H1 (cell line): ENCODE measurements at regions not wholly inside any gene's neighbourhood (a gene's known extent, or its start where the extent isn't known, plus 50 kb on each side); places are given as distances from the start of the nearest gene placed in this dataset.

ENCODE experiments used
- CTCF ChIA-PET: fragments of 300-600 bp; sonication (Branson Sonifier 250); formaldehyde crosslinking; loops from one replicate; lab custom pipeline; 2021; ENCODE audit not compliant: partially characterized antibody; lab: Charles Lee
- POLR2A ChIA-PET: fragments of 300-600 bp; sonication (Branson Sonifier 250); formaldehyde crosslinking; loops from one replicate; lab custom pipeline; 2021; ENCODE audit warnings: inconsistent platforms; ENCODE audit not compliant: partially characterized antibody; lab: Charles Lee
- DNase-seq, 2 experiments: peaks; one replicate each; pipeline versions ENCODE4 v3.0.0 to v3.0.0-alpha.2; 2010 to 2022; ENCODE audit warnings: low spot score in 2 of 2, low read depth in 1 of 2, mixed read lengths in 1 of 2
- FAIRE-seq: peaks from 2 replicates; lab custom pipeline; 2011; peaks lifted over from hg19 to GRCh38; lab: Jason Lieb, UNC
- H2AFZ ChIP-seq: 2 replicates; pipeline ENCODE4 v1.8.1; 2012; ENCODE audit warnings: low read length, inconsistent platforms
- H2AK5ac ChIP-seq: 2 replicates; pipeline ENCODE4 v1.6.1; 2013; ENCODE audit warnings: low read depth, low read length
- H2BK120ac ChIP-seq: replicated peaks from 2 replicates; pipeline ENCODE3; 2013; ENCODE audit warnings: low read depth, low read length, inconsistent platforms
- H2BK12ac ChIP-seq: 2 replicates; pipeline ENCODE4 v1.6.1; 2013; ENCODE audit warnings: low read depth, low read length
- H2BK15ac ChIP-seq: 2 replicates; pipeline ENCODE4 v1.6.1; 2013; ENCODE audit warnings: low read length
- H2BK20ac ChIP-seq: 2 replicates; pipeline ENCODE4 v1.6.1; 2013; ENCODE audit warnings: low read length
- H2BK5ac ChIP-seq: 2 replicates; pipeline ENCODE4 v1.6.1; 2013; ENCODE audit warnings: low read depth, low read length
- H3K14ac ChIP-seq: 2 replicates; pipeline ENCODE4 v1.6.1; 2013; ENCODE audit warnings: inconsistent platforms; ENCODE audit not compliant: insufficient read length
- H3K18ac ChIP-seq: 2 replicates; pipeline ENCODE4 v1.6.1; 2013; ENCODE audit warnings: low read length; ENCODE audit errors: extremely low read depth
- H3K23ac ChIP-seq: 2 replicates; pipeline ENCODE4 v1.6.1; 2013; ENCODE audit warnings: inconsistent platforms; ENCODE audit not compliant: insufficient read length
- H3K23me2 ChIP-seq: 2 replicates; pipeline ENCODE4 v1.6.1; 2013; ENCODE audit warnings: low read depth, low read length
- H3K27ac ChIP-seq: 2 replicates; pipeline ENCODE4 v1.6.1; 2011; ENCODE audit warnings: low read depth, low read length, inconsistent platforms
- H3K27me3 ChIP-seq, 4 experiments: replicated peaks in 1 of 4; 1 replicate in 1 of 4; 2 replicates in 3 of 4; pipeline versions ENCODE4 v1.6.1 to v1.8.1; 2011 to 2013; ENCODE audit warnings: low read length in 3 of 4, mild to moderate bottlenecking in 3 of 4, inconsistent platforms in 2 of 4, mixed read lengths in 2 of 4, moderate library complexity in 1 of 4; ENCODE audit not compliant: control insufficient read depth in 3 of 4, insufficient read depth in 3 of 4; ENCODE audit errors: extremely low read depth in 1 of 4
- H3K36me3 ChIP-seq, 4 experiments: 2 replicates each; pipeline versions ENCODE4 v1.6.1 to v1.8.1; 2011 to 2013; ENCODE audit warnings: mild to moderate bottlenecking in 4 of 4, low read length in 3 of 4, moderate library complexity in 2 of 4, control low read depth in 1 of 4, inconsistent platforms in 1 of 4; ENCODE audit not compliant: insufficient read depth in 4 of 4, control insufficient read depth in 2 of 4
- H3K4ac ChIP-seq: replicated peaks from 2 replicates; pipeline ENCODE3; 2013; ENCODE audit warnings: low read length, low read depth, mixed read lengths, inconsistent platforms; ENCODE audit not compliant: insufficient read length
- H3K4me1 ChIP-seq, 4 experiments: replicated peaks in 1 of 4; 1 replicate in 1 of 4; 2 replicates in 3 of 4; pipeline versions ENCODE4 v1.6.1 to v1.8.1; 2011 to 2013; ENCODE audit warnings: low read length in 3 of 4, inconsistent platforms in 2 of 4, mixed read lengths in 1 of 4; ENCODE audit not compliant: insufficient read depth in 4 of 4, control insufficient read depth in 3 of 4
- H3K4me2 ChIP-seq, 2 experiments: 2 replicates each; pipeline versions ENCODE4 v1.6.1 to v1.8.1; 2011 to 2013; ENCODE audit warnings: low read depth in 2 of 2, low read length in 2 of 2, control low read depth in 1 of 2, inconsistent platforms in 1 of 2, mild to moderate bottlenecking in 1 of 2; ENCODE audit not compliant: insufficient read depth in 1 of 2
- H3K4me3 ChIP-seq, 4 experiments: fragments of 200-600, 300-600 bp in 1 of 4; sonication (generic), shearing (Covaris generic), sonication (Bioruptor Twin) in 1 of 4; 2 replicates each; pipeline versions ENCODE4 v1.5.1 to v1.8.1; 2011 to 2016; ENCODE audit warnings: low read length in 4 of 4, low read depth in 3 of 4, control low read depth in 2 of 4, inconsistent platforms in 2 of 4, mild to moderate bottlenecking in 2 of 4, mixed read lengths in 1 of 4, moderate library complexity in 1 of 4; ENCODE audit not compliant: insufficient read depth in 2 of 4; ENCODE audit errors: extremely low read depth in 1 of 4
- H3K56ac ChIP-seq: replicated peaks from 2 replicates; pipeline ENCODE3; 2013; ENCODE audit warnings: low read depth, mild to moderate bottlenecking, mixed read lengths, low read length, inconsistent platforms; ENCODE audit not compliant: insufficient read length
- H3K79me1 ChIP-seq: 2 replicates; pipeline ENCODE4 v1.6.1; 2013; ENCODE audit warnings: low read depth, low read length, control low read depth
- H3K79me2 ChIP-seq, 2 experiments: 2 replicates each; pipeline versions ENCODE4 v1.6.1 to v1.8.1; 2012 to 2013; ENCODE audit warnings: low read length in 2 of 2, mild to moderate bottlenecking in 2 of 2, inconsistent platforms in 1 of 2; ENCODE audit not compliant: insufficient read depth in 2 of 2, control insufficient read depth in 1 of 2
- H3K9ac ChIP-seq, 4 experiments: replicated peaks in 1 of 4; 1 replicate in 1 of 4; 2 replicates in 3 of 4; pipeline versions ENCODE4 v1.6.1 to v1.8.1; 2011 to 2013; ENCODE audit warnings: low read depth in 3 of 4, low read length in 3 of 4, control low read depth in 2 of 4, mild to moderate bottlenecking in 2 of 4, moderate library complexity in 2 of 4, inconsistent platforms in 1 of 4; ENCODE audit errors: extremely low read depth in 1 of 4
- H3K9me3 ChIP-seq, 2 experiments: 2 replicates each; pipeline versions ENCODE4 v1.6.1 to v1.8.1; 2012 to 2013; ENCODE audit warnings: mild to moderate bottlenecking in 2 of 2, moderate library complexity in 2 of 2, control low read depth in 1 of 2, inconsistent platforms in 1 of 2, low read depth in 1 of 2, low read length in 1 of 2, mixed read lengths in 1 of 2; ENCODE audit not compliant: insufficient read depth in 2 of 2
- H4K20me1 ChIP-seq, 2 experiments: replicated peaks in 1 of 2; 2 replicates each; pipeline versions ENCODE3 to v1.8.1; 2011 to 2013; ENCODE audit warnings: inconsistent platforms in 2 of 2, low read length in 2 of 2, mild to moderate bottlenecking in 1 of 2; ENCODE audit not compliant: insufficient read depth in 2 of 2, control insufficient read depth in 1 of 2
- H4K5ac ChIP-seq: 2 replicates; pipeline ENCODE4 v1.6.1; 2013; ENCODE audit warnings: low read length, low read depth, mixed read lengths, inconsistent platforms; ENCODE audit not compliant: insufficient read length
- H4K8ac ChIP-seq: 2 replicates; pipeline ENCODE4 v1.8.0; 2013; ENCODE audit warnings: mild to moderate bottlenecking, moderate library complexity, low read length, inconsistent platforms; ENCODE audit not compliant: insufficient read depth; ENCODE audit errors: extremely low read depth
- H4K91ac ChIP-seq: replicated peaks from 2 replicates; pipeline ENCODE3; 2013; ENCODE audit warnings: low read length, mixed read lengths, inconsistent platforms; ENCODE audit not compliant: insufficient read length
- CTBP2 ChIP-seq: IDR thresholded peaks from 2 replicates; pipeline ENCODE4 v1.7.0; 2011; ENCODE audit warnings: borderline replicate concordance, mild to moderate bottlenecking, moderate library complexity, mixed read lengths, low read length; ENCODE audit not compliant: insufficient read depth, insufficient read length
- HDAC6 ChIP-seq: IDR thresholded peaks from one replicate; pipeline ENCODE4 v1.7.1; 2012; ENCODE audit warnings: low read depth, mild to moderate bottlenecking, inconsistent platforms, low read length, moderate library complexity
- JUN ChIP-seq: IDR thresholded peaks from 2 replicates; pipeline ENCODE4 v1.6.1; 2011; ENCODE audit warnings: low read depth, mild to moderate bottlenecking, improper control_type of control experiment, low read length
- POLR2A ChIP-seq, 2 experiments: IDR thresholded peaks; 1 replicate in 1 of 2; 2 replicates in 1 of 2; pipeline ENCODE4 v1.6.1; 2011; ENCODE audit warnings: low read depth in 2 of 2, low read length in 2 of 2, mild to moderate bottlenecking in 2 of 2; ENCODE audit errors: control extremely low read depth in 1 of 2
- RAD21 ChIP-seq, 2 experiments: IDR thresholded peaks in 1 of 2; conservative IDR thresholded peaks in 1 of 2; 2 replicates each; pipeline ENCODE4 v1.6.1; 2011; ENCODE audit warnings: low read depth in 2 of 2, low read length in 2 of 2, improper control_type of control experiment in 1 of 2, inconsistent platforms in 1 of 2, mild to moderate bottlenecking in 1 of 2, moderate library complexity in 1 of 2
- SUZ12 ChIP-seq: fragments of 200-600 bp; sonication (generic); IDR thresholded peaks from 2 replicates; pipeline ENCODE4 v1.6.1; 2012; ENCODE audit warnings: mild to moderate bottlenecking, inconsistent platforms, low read length, moderate library complexity, mixed read lengths
- TEAD4 ChIP-seq: IDR thresholded peaks from 2 replicates; pipeline ENCODE4 v1.6.1; 2012; ENCODE audit warnings: low read depth, low read length, inconsistent platforms, mixed read lengths
- WGBS, 2 experiments: shearing (Covaris generic) in 1 of 2; methylation state at CpG; one replicate each; pipeline versions ENCODE4 v1.1.6 to v1.1.7; 2013 to 2015; ENCODE audit warnings: low lambda C conversion rate in 2 of 2, mixed read lengths in 2 of 2, inconsistent platforms in 1 of 2, low coverage in 1 of 2, missing lambda C conversion rate in 1 of 2; ENCODE audit not compliant: insufficient replicate concordance in 2 of 2, insufficient coverage in 1 of 2, insufficient read length in 1 of 2; ENCODE audit errors: extremely low coverage in 1 of 2, missing lambda C conversion rate in 1 of 2; 5-methylcytosine and 5-hydroxymethylcytosine counted together

DNA sequence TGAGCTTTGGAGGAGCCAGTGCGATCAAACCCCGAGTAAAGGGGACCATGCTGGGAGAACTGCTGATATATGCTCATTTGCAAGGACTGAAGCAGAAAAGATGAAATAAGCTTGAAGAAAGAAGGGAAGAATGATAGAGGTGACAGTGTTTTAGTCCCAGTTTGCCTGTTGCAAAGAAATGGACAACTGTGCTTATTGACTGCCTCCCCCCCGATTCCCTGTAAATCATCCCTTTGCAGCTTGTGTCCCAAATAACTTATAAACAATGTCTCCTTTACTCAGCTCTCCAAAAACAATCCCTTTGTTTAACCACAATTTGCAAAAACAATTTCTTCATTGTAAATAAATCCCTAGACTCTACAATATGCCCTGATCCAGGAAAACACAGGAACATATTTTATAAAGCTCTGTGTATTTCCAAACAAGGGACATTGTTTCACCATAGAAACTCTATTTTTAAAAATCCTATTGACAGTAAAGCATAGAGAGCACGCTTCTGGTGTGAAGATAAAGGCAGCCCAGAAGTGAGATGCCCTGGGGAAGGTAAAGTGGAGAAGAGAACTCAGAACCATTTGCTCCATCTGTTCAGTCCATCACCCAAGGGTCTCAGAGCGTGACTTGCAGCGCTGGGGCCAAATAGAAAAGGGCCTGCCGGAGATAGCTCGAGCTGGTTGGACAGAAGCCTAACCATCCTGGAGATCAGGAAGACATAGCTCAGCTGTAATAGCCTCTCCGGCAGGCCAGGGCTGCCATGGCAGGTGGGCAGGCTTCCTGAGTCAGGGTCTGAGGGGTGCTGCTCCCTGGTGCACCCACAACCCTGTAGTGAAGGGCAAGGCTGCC is 280.5 kb downstream of the WDR11 start:
- no peak overlapping the region for H2AK5ac ChIP-seq
- no peak overlapping the region for H3K27ac ChIP-seq
- no peak overlapping the region for H3K4ac ChIP-seq
- no peaks in the 10 kb centered on the region for H3K36me3 ChIP-seq
- no peak overlapping the region for H2BK5ac ChIP-seq
- no peak overlapping the region for H4K5ac ChIP-seq
- H4K91ac ChIP-seq = no peak overlapping the region
- no peaks in the 10 kb centered on the region for H3K9me3 ChIP-seq
- H2BK12ac ChIP-seq = no peak overlapping the region
- no peak overlapping the region for H3K4me2 ChIP-seq
- H2BK20ac ChIP-seq = no peak overlapping the region
- no peaks in the 10 kb centered on the region for H3K4me1 ChIP-seq
- CTCF ChIA-PET = interaction anchor here (1.0 to 1.4 kb wide), 2 partner anchors 106 to 565 kb away, joined by 3 read pairs; no protein-coding TSS in a partner anchor
- H2AFZ ChIP-seq = no peak overlapping the region
- H3K79me2 ChIP-seq = no peaks in the 10 kb centered on the region
- H3K56ac ChIP-seq = no peak overlapping the region
- H3K4me3 ChIP-seq = no peak overlapping the region
- no peak overlapping the region for H3K14ac ChIP-seq
- no peak overlapping the region for H3K18ac ChIP-seq
- H4K20me1 ChIP-seq = no peaks in the 10 kb centered on the region
- DNase-seq (no peak), FAIRE-seq (no peak)
- H3K27me3 ChIP-seq = no peaks in the 10 kb centered on the region
- TF ChIP-seq RAD21 (IDR thresholded peaks at IDR 0.05 in 1 of 2, conservative IDR thresholded peaks at IDR 0.05 in 1 of 2; ENCODE audit: low read depth in 2 of 2, low read length in 2 of 2) (no peak), JUN (no peak), CTBP2 (no peak), HDAC6 (no peak), TEAD4 (no peak), POLR2A (IDR thresholded peaks at IDR 0.05; ENCODE audit: control extremely low read depth in 1 of 2, low read depth in 2 of 2, low read length in 2 of 2) (no peak), SUZ12 (no peak)
- TF ChIP-seq, all 59 proteins: peak for 0
- Histone ChIP-seq H2BK120ac (no peak overlapping the region), H3K9ac (no peak overlapping the region), H4K8ac (no peak overlapping the region), H2BK15ac (no peak overlapping the region), H3K23me2 (0 out of 2 replicates have a peak, but pooled peaks cover 2% of the 10 kb centered on the region), H3K79me1 (no peaks in the 10 kb centered on the region), H3K23ac (no peak overlapping the region)
- WGBS, 2 experiments = 89% methylated on average over 9 of the region's 9 CpGs; no CpG with 5 or more reads in 1 of the 2 experiments
- POLR2A ChIA-PET = no interaction called here
